Keratinocyte (primary cell): ENCODE measurements at regions not wholly inside any gene's neighbourhood (a gene's known extent, or its start where the extent isn't known, plus 50 kb on each side); places are given as distances from the start of the nearest gene placed in this dataset.

Experiments used
- DNase-seq: peaks from one replicate; pipeline ENCODE4 v3.0.0-alpha.2; 2011; ENCODE audit warnings: low read depth, missing footprints, low spot score
- FAIRE-seq: peaks from 2 replicates; lab custom pipeline; 2011; peaks lifted over from hg19 to GRCh38; lab: Jason Lieb, UNC
- H2AFZ ChIP-seq: 2 replicates; pipeline ENCODE4 v1.6.0; 2012; ENCODE audit warnings: low read length, control low read depth, inconsistent platforms; ENCODE audit not compliant: control insufficient read depth
- H3K27ac ChIP-seq: 2 replicates; pipeline ENCODE4 v1.5.1; 2011; ENCODE audit warnings: low read length; ENCODE audit not compliant: control insufficient read depth, insufficient read depth
- H3K27me3 ChIP-seq: 3 replicates; pipeline ENCODE4 v1.6.0; 2011; ENCODE audit warnings: low read length; ENCODE audit not compliant: control insufficient read depth, insufficient read depth; ENCODE audit errors: extremely low read depth
- H3K36me3 ChIP-seq, 2 experiments: 2 replicates in 1 of 2; 3 replicates in 1 of 2; pipeline ENCODE4 v1.5.1; 2011; ENCODE audit warnings: low read length in 2 of 2, mild to moderate bottlenecking in 1 of 2; ENCODE audit not compliant: control insufficient read depth in 2 of 2, insufficient read depth in 2 of 2; ENCODE audit errors: extremely low read depth in 1 of 2
- H3K4me1 ChIP-seq: 3 replicates; pipeline ENCODE4 v1.5.1; 2011; ENCODE audit warnings: low read length; ENCODE audit not compliant: control insufficient read depth, insufficient read depth; ENCODE audit errors: extremely low read depth
- H3K4me2 ChIP-seq: 3 replicates; pipeline ENCODE4 v1.6.0; 2011; ENCODE audit warnings: low read depth, low read length; ENCODE audit not compliant: control insufficient read depth, insufficient read depth; ENCODE audit errors: extremely low read depth
- H3K4me3 ChIP-seq, 3 experiments: fragments of 200-600 bp in 1 of 3; sonication (generic) in 1 of 3; 2 replicates in 2 of 3; 3 replicates in 1 of 3; pipeline ENCODE4 v1.5.1; 2011 to 2016; ENCODE audit warnings: low read length in 3 of 3, mild to moderate bottlenecking in 3 of 3, control low read depth in 2 of 3, inconsistent platforms in 1 of 3, low read depth in 1 of 3, mixed read lengths in 1 of 3, mixed run types in 1 of 3, moderate library complexity in 1 of 3; ENCODE audit not compliant: control insufficient read depth in 2 of 3, insufficient read depth in 2 of 3; ENCODE audit errors: extremely low read depth in 1 of 3
- H3K79me2 ChIP-seq: 2 replicates; pipeline ENCODE4 v1.6.0; 2012; ENCODE audit warnings: low read length; ENCODE audit not compliant: control insufficient read depth, insufficient read depth
- H3K9ac ChIP-seq: 3 replicates; pipeline ENCODE4 v1.6.0; 2011; ENCODE audit warnings: low read length; ENCODE audit not compliant: control insufficient read depth, insufficient read depth; ENCODE audit errors: extremely low read depth
- H3K9me1 ChIP-seq: 3 replicates; pipeline ENCODE4 v1.6.0; 2011; ENCODE audit warnings: low read length; ENCODE audit not compliant: control insufficient read depth, insufficient read depth; ENCODE audit errors: extremely low read depth
- H3K9me3 ChIP-seq: 2 replicates; pipeline ENCODE4 v1.5.1; 2012; ENCODE audit warnings: low read depth, low read length; ENCODE audit not compliant: control insufficient read depth
- H4K20me1 ChIP-seq: 3 replicates; pipeline ENCODE4 v1.6.0; 2011; ENCODE audit warnings: low read length; ENCODE audit not compliant: control insufficient read depth, insufficient read depth; ENCODE audit errors: extremely low read depth
- CTCF ChIP-seq, 3 experiments: IDR thresholded peaks in 1 of 3; conservative IDR thresholded peaks in 1 of 3; optimal IDR thresholded peaks in 1 of 3; 2 replicates in 2 of 3; 3 replicates in 1 of 3; pipeline versions ENCODE3 to v1.5.1; 2011; ENCODE audit warnings: low read length in 3 of 3, mild to moderate bottlenecking in 3 of 3, moderate library complexity in 2 of 3, control low read depth in 1 of 3, inconsistent platforms in 1 of 3; ENCODE audit not compliant: insufficient read depth in 2 of 3; ENCODE audit errors: extremely low read depth in 1 of 3
- EZH2 ChIP-seq: IDR thresholded peaks from one replicate; pipeline ENCODE4 v1.6.1; 2012; ENCODE audit warnings: inconsistent platforms, mild to moderate bottlenecking, low read length, moderate library complexity
- dilution Hi-C: fragments of 300-500 bp; cut with MboI; formaldehyde crosslinking; loops from one replicate; pipeline ENCODE4 v1.7.0; 2020; ENCODE audit warnings: low sequenced_read_pairs; ENCODE audit not compliant: extremely low pct_ligation_motif_present

- FAIRE-seq, result no peak
Observed at GRCh38 chr12:94792693-94793092, 142.3 kb upstream of the TMCC3 start.

GRCh38 chr12:94791933-94792332 is 141.6 kb upstream of the TMCC3 start:
- H3K9me1 ChIP-seq, result no peaks in the 10 kb centered on the region
- no peaks in the 10 kb centered on the region for H4K20me1 ChIP-seq
- no peak overlapping the region for H3K9ac ChIP-seq
- H2AFZ ChIP-seq, result no peak overlapping the region
- H3K27me3 ChIP-seq, result no peaks in the 10 kb centered on the region
- H3K36me3 ChIP-seq, result no peaks in the 10 kb centered on the region
- H3K4me2 ChIP-seq, result no peak overlapping the region
- no peaks in the 10 kb centered on the region for H3K79me2 ChIP-seq
- no peaks in the 10 kb centered on the region for H3K9me3 ChIP-seq
- peaks cover 26% of the 10 kb centered on the region for H3K4me1 ChIP-seq
- FAIRE-seq, result no peak
- DNase-seq, result no peak
- no peak overlapping the region for H3K27ac ChIP-seq
- dilution Hi-C loops, result no loop called here
- no peak for TF ChIP-seq CTCF (optimal IDR thresholded peaks at IDR 0.05 in 1 of 3, IDR thresholded peaks at IDR 0.05 in 1 of 3, conservative IDR thresholded peaks at IDR 0.05 in 1 of 3; ENCODE audit: extremely low read depth in 1 of 3, insufficient read depth in 2 of 3, low read length in 3 of 3)
- TF ChIP-seq EZH2, result no peak
- no peak overlapping the region for H3K4me3 ChIP-seq

More at GRCh38 chr12:94792693-94793092, 142.3 kb upstream of the TMCC3 start:
- no peak overlapping the region for H3K4me2 ChIP-seq
- H3K4me3 ChIP-seq, result no peak overlapping the region
- no peaks in the 10 kb centered on the region for H3K27me3 ChIP-seq
- no peaks in the 10 kb centered on the region for H3K9me3 ChIP-seq
- no peaks in the 10 kb centered on the region for H3K36me3 ChIP-seq
- no peak overlapping the region for H3K27ac ChIP-seq
- no peak overlapping the region for H3K9ac ChIP-seq
- no peak for TF ChIP-seq EZH2
- no peak for TF ChIP-seq CTCF (optimal IDR thresholded peaks at IDR 0.05 in 1 of 3, IDR thresholded peaks at IDR 0.05 in 1 of 3, conservative IDR thresholded peaks at IDR 0.05 in 1 of 3; ENCODE audit: extremely low read depth in 1 of 3, insufficient read depth in 2 of 3, low read length in 3 of 3)
- H3K9me1 ChIP-seq, result no peaks in the 10 kb centered on the region
- no peaks in the 10 kb centered on the region for H3K79me2 ChIP-seq
- no peak for DNase-seq
- H3K4me1 ChIP-seq, result peaks cover 26% of the 10 kb centered on the region
- dilution Hi-C loops, result no loop called here
- no peaks in the 10 kb centered on the region for H4K20me1 ChIP-seq
- H2AFZ ChIP-seq, result no peak overlapping the region
